ENCODE measurements at regions not wholly inside any gene's neighbourhood (a gene's known extent, or its start where the extent isn't known, plus 50 kb on each side); places are given as distances from the start of the nearest gene placed in this dataset.
A peak's percentile ranks its signal among the peaks of the same experiment; 100 is the strongest.
"Not testable (repeated sequence)": the region's sequence is repeated elsewhere in the genome, so short reads cannot be mapped to it uniquely, and the experiment has no call there.

- no peak overlapping the region for H3K4me3 Mint-ChIP-seq
- no peak overlapping the region for H3K27ac Mint-ChIP-seq
- peaks cover 9 to 18% of the 10 kb centered on the region in 2 donors for H3K27me3 Mint-ChIP-seq
- H3K9me3 Mint-ChIP-seq = no peaks in the 10 kb centered on the region
- H3K36me3 Mint-ChIP-seq = no peaks in the 10 kb centered on the region
- peaks cover 0 to 4% of the 10 kb centered on the region in 2 donors for H3K4me1 Mint-ChIP-seq
- no peak for DNase-seq
- ATAC-seq (replicated peaks) = no peak
Observed at GRCh38 chr18:49731860-49732311, 81.4 kb downstream of the ACAA2 start.

DNA sequence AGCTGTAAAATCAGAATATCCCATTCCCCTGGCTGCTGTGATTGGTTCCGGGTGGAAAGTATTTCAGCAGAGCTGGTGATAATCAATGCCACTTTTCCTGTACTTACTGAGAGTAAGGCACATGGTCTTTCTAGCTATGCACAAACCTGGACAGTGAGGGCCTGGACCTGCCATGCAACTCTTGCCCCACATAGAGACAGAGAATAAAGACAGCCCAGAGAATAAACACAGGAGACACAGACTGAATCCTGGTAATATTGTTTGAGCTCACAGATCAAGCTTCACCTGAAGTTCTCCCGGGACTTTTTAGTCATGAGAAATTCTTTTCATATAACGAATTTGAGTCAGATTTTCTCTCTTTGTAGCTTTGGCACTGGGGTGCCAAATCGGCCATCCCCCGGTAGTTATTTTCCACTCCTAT, 81.9 kb downstream of the ACAA2 start:
- H3K27me3 Mint-ChIP-seq = peaks cover 5 to 14% of the 10 kb centered on the region in 2 donors
- no peaks in the 10 kb centered on the region for H3K36me3 Mint-ChIP-seq
- peaks cover 0 to 4% of the 10 kb centered on the region in 2 donors for H3K4me1 Mint-ChIP-seq
- DNase-seq = no peak
- H3K4me3 Mint-ChIP-seq = no peak overlapping the region
- ATAC-seq (replicated peaks) = no peak
- no peaks in the 10 kb centered on the region for H3K9me3 Mint-ChIP-seq
- H3K27ac Mint-ChIP-seq = no peak overlapping the region

DNA sequence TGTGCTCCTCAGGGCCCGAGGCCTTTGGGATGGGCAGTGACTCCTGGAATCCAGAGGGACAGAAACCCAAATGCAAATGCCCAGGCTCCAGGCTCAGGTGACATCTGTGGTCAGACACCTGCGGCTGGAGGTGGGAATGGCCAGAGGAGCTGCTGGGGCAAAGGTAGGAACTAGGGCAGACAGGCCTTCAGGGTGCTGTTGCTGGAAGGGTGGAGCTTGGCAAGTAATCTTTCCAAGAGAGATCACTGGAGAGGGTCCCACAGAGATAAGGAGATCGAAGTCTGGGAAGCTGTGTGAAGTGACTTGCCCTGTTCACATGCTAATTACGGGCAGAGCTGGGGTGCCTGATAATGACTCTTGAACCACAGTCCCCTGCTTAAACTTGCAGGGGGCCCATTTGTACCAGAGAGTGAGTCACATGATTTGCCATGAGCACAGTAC, 82.4 kb downstream of the ACAA2 start:
- Mint-ChIP-seq H3K9me3 (no peaks in the 10 kb centered on the region), H3K36me3 (no peaks in the 10 kb centered on the region), H3K4me3 (no peak overlapping the region), H3K4me1 (peaks cover 0 to 4% of the 10 kb centered on the region in 2 donors), H3K27me3 (peaks cover 5 to 18% of the 10 kb centered on the region in 2 donors), H3K27ac (no peak overlapping the region)
- DNase-seq (no peak), ATAC-seq (replicated peaks) (no peak)

GRCh38 chr18:49728542-49728941, 84.8 kb downstream of the ACAA2 start:
- H3K36me3 Mint-ChIP-seq = no peaks in the 10 kb centered on the region

DNA sequence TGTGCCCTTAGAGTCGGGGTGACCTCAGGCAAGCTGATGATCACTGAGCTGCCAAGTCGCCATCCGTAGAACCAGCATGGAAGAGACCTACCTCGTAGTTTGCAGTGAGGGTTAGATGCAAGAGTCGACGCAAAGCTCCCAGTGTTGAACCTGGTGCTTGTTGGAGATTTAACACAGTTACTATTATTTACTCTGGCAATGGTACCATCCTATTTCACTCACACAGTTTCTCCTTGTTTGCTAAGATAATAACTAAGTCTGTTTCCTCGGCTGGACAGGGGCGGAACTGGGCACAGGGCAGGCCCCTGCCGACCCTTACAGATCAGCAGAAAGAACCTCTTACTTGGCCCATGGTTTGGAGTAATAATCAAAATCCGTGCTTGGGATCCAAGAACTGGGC, 85.5 kb downstream of the ACAA2 start:
- H3K9me3 Mint-ChIP-seq = no peaks in the 10 kb centered on the region
- DNase-seq = no peak
- no peak for ATAC-seq (replicated peaks)
- H3K27ac Mint-ChIP-seq = no peak overlapping the region
- no peaks in the 10 kb centered on the region for H3K36me3 Mint-ChIP-seq
- no peak overlapping the region for H3K4me3 Mint-ChIP-seq
- H3K27me3 Mint-ChIP-seq = peaks cover 4 to 26% of the 10 kb centered on the region in 2 donors
- H3K4me1 Mint-ChIP-seq = peaks cover 2 to 4% of the 10 kb centered on the region in 2 donors

More at GRCh38 chr18:49728542-49728941, 84.8 kb downstream of the ACAA2 start:
- Mint-ChIP-seq H3K27me3 (peaks cover 4 to 27% of the 10 kb centered on the region in 2 donors), H3K4me3 (no peak overlapping the region), H3K27ac (no peak overlapping the region), H3K9me3 (no peaks in the 10 kb centered on the region), H3K4me1 (peaks cover 1 to 2% of the 10 kb centered on the region in 2 donors)
- no peak for DNase-seq
- ATAC-seq (replicated peaks) = peak; percentile 46 to 61

DNA sequence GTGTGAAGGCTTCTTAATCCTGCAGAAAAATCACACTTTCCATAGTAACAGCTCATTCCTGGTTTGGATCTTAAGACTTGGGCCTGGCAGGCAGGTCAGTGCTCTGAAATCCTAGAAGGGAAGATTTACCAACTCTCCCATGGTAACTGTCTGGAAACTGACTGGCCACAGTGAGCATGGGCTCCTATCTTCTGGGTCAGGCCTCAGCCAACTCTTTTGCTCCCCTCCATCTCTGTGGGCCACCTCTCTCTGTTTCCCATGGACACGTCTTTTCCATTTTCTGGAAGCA, 86.7 kb downstream of the ACAA2 start:
- peaks cover 4 to 26% of the 10 kb centered on the region in 2 donors for H3K27me3 Mint-ChIP-seq
- H3K27ac Mint-ChIP-seq = no peak overlapping the region
- H3K4me1 Mint-ChIP-seq = peaks cover 2 to 4% of the 10 kb centered on the region in 2 donors
- H3K9me3 Mint-ChIP-seq = no peaks in the 10 kb centered on the region
- no peak overlapping the region for H3K4me3 Mint-ChIP-seq
- H3K36me3 Mint-ChIP-seq = no peaks in the 10 kb centered on the region
- ATAC-seq (replicated peaks) (no peak), DNase-seq (no peak)

- Mint-ChIP-seq H3K4me3 (no peak overlapping the region), H3K27me3 (peaks cover 4 to 26% of the 10 kb centered on the region in 2 donors), H3K9me3 (no peaks in the 10 kb centered on the region), H3K4me1 (peaks cover 2 to 4% of the 10 kb centered on the region in 2 donors), H3K36me3 (no peaks in the 10 kb centered on the region), H3K27ac (no peak overlapping the region)
- ATAC-seq (replicated peaks) (no peak), DNase-seq (no peak)
Observed at GRCh38 chr18:49725809-49726674, 87.3 kb downstream of the ACAA2 start.

- no peak overlapping the region for H3K27ac Mint-ChIP-seq
- peaks cover 2 to 4% of the 10 kb centered on the region in 2 donors for H3K4me1 Mint-ChIP-seq
- ATAC-seq (replicated peaks) = peak; percentile 36 to 50
- H3K27me3 Mint-ChIP-seq = peaks cover 4 to 20% of the 10 kb centered on the region in 2 donors
- no peaks in the 10 kb centered on the region for H3K36me3 Mint-ChIP-seq
- H3K4me3 Mint-ChIP-seq = peak overlapping the region in 1 of 2 donors; percentile 9
- no peak for DNase-seq
- H3K9me3 Mint-ChIP-seq = no peaks in the 10 kb centered on the region
Observed at GRCh38 chr18:49723648-49724180, 89.6 kb downstream of the ACAA2 start.

- no peaks in the 10 kb centered on the region for H3K9me3 Mint-ChIP-seq
- H3K4me3 Mint-ChIP-seq = no peak overlapping the region
- no peak overlapping the region for H3K27ac Mint-ChIP-seq
- ATAC-seq (replicated peaks) = no peak
- H3K36me3 Mint-ChIP-seq = no peaks in the 10 kb centered on the region
- peaks cover 9 to 26% of the 10 kb centered on the region in 2 donors for H3K27me3 Mint-ChIP-seq
- no peak for DNase-seq
- peaks cover 2 to 4% of the 10 kb centered on the region in 2 donors for H3K4me1 Mint-ChIP-seq
Observed at GRCh38 chr18:49722477-49722876, 90.9 kb downstream of the ACAA2 start.

GRCh38 chr18:49721981-49722380, 91.4 kb downstream of the ACAA2 start:
- Mint-ChIP-seq H3K4me3 (no peak overlapping the region), H3K4me1 (peaks cover 2 to 4% of the 10 kb centered on the region in 2 donors), H3K36me3 (no peaks in the 10 kb centered on the region), H3K27me3 (peaks cover 9 to 26% of the 10 kb centered on the region in 2 donors), H3K27ac (no peak overlapping the region), H3K9me3 (no peaks in the 10 kb centered on the region)
- no peak for ATAC-seq (replicated peaks)
- DNase-seq = no peak

GRCh38 chr18:49720944-49721343, 92.4 kb downstream of the ACAA2 start:
- H3K9me3 Mint-ChIP-seq; H3K4me3 Mint-ChIP-seq; H3K4me1 Mint-ChIP-seq; H3K36me3 Mint-ChIP-seq; DNase-seq; ATAC-seq (replicated peaks); H3K27ac Mint-ChIP-seq: not testable (repeated sequence)
- H3K27me3 Mint-ChIP-seq = peaks cover 9 to 19% of the 10 kb centered on the region in 2 donors

DNA sequence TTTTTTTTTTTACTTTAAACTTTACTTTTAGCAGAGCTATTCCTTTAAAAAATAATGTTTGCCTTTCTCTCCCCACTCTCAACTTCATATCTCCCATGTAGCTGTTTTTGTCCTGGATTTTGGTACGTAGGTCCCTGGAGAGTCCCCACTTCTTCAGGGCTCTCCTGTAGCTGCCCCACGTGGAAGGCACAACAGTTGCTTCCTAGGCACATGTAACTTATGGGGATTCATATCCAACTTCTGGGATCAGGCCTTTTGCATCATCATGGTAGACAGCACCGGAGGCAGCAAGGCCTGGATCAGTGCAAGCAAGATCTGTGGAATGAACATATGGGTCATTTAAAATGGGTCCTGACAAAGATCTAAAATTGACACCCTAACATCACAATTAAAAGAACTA, 95.7 kb downstream of the ACAA2 start:
- no peak for DNase-seq
- no peak for ATAC-seq (replicated peaks)
- Mint-ChIP-seq H3K27ac (no peak overlapping the region), H3K9me3 (peaks cover 0 to 1% of the 10 kb centered on the region in 2 donors), H3K27me3 (peaks cover 16 to 28% of the 10 kb centered on the region in 2 donors), H3K4me1 (no peaks in the 10 kb centered on the region), H3K36me3 (no peaks in the 10 kb centered on the region), H3K4me3 (no peak overlapping the region)

- Mint-ChIP-seq H3K27ac (no peak overlapping the region), H3K4me1 (no peaks in the 10 kb centered on the region), H3K9me3 (peaks cover 0 to 1% of the 10 kb centered on the region in 2 donors), H3K4me3 (no peak overlapping the region), H3K27me3 (peaks cover 23 to 30% of the 10 kb centered on the region in 2 donors), H3K36me3 (no peaks in the 10 kb centered on the region)
- ATAC-seq (replicated peaks) (no peak), DNase-seq (no peak)
Observed at GRCh38 chr18:49716035-49716434, 97.3 kb downstream of the ACAA2 start.

GRCh38 chr18:49709347-49709690, 104.0 kb downstream of the ACAA2 start:
- Mint-ChIP-seq H3K27me3 (peaks cover 15 to 31% of the 10 kb centered on the region in 2 donors), H3K4me1 (no peaks in the 10 kb centered on the region), H3K4me3 (no peak overlapping the region), H3K9me3 (peaks cover 0 to 6% of the 10 kb centered on the region in 2 donors), H3K36me3 (no peaks in the 10 kb centered on the region), H3K27ac (no peak overlapping the region)
- no peak for ATAC-seq (replicated peaks)
- no peak for DNase-seq

Measured in stimulated activated naive B cell treated with anti-CD40 and anti-IgM and Interleukin-4, amounts not matched to agents 10 μg/mL and 1 μg/mL and 100 μg/mL, for 72 hours (primary cell).